HG02973 (cell line): ENCODE measurements at regions not wholly inside any gene's neighbourhood (a gene's known extent, or its start where the extent isn't known, plus 50 kb on each side); places are given as distances from the start of the nearest gene placed in this dataset.
"Not testable (repeated sequence)": the region's sequence is repeated elsewhere in the genome, so short reads cannot be mapped to it uniquely, and the experiment has no call there.

Experiments used
- ATAC-seq: cut with Tn5 transposase; IDR thresholded peaks from one replicate; pipeline ENCODE4 v1.9.1; 2021; ENCODE audit warnings: moderate library complexity; ENCODE audit not compliant: unreplicated experiment

- no peak for ATAC-seq
These were observed 217.4 kb upstream of the SLC35B3 start for GRCh38 chr6:8652710-8653109.

GRCh38 chr6:8651998-8652397 lies 216.7 kb upstream of the SLC35B3 start:
- ATAC-seq: no peak

- no peak for ATAC-seq
These were observed 209.9 kb upstream of the SLC35B3 start for GRCh38 chr6:8645212-8645611.

- ATAC-seq: no peak
These were observed 209.0 kb upstream of the SLC35B3 start for GRCh38 chr6:8644306-8644705.

- no peak for ATAC-seq
These were observed 207.5 kb upstream of the SLC35B3 start for GRCh38 chr6:8642854-8643253.

- no peak for ATAC-seq
These were observed 206.8 kb upstream of the SLC35B3 start for GRCh38 chr6:8642131-8642530.

GRCh38 chr6:8639928-8640649 lies 204.7 kb upstream of the SLC35B3 start:
- no peak for ATAC-seq

GRCh38 chr6:8637896-8638597 lies 202.7 kb upstream of the SLC35B3 start:
- no peak for ATAC-seq

- no peak for ATAC-seq
These were observed 198.4 kb upstream of the SLC35B3 start for GRCh38 chr6:8633762-8634161.

- ATAC-seq: no peak
These were observed 193.4 kb upstream of the SLC35B3 start for GRCh38 chr6:8628736-8629135.

- ATAC-seq: no peak
These were observed 192.7 kb upstream of the SLC35B3 start for GRCh38 chr6:8628063-8628462.

- ATAC-seq: peak; percentile 89
These were observed 191.9 kb upstream of the SLC35B3 start for GRCh38 chr6:8627085-8627861.

GRCh38 chr6:8624665-8625064 lies 189.3 kb upstream of the SLC35B3 start:
- ATAC-seq: no peak

- ATAC-seq: no peak
These were observed 188.1 kb upstream of the SLC35B3 start for GRCh38 chr6:8623441-8623840.

- ATAC-seq: no peak
These were observed 184.5 kb upstream of the SLC35B3 start for GRCh38 chr6:8619853-8620252.

GRCh38 chr6:8619408-8619807 lies 184.1 kb upstream of the SLC35B3 start:
- ATAC-seq: not testable (repeated sequence)

- no peak for ATAC-seq
These were observed 173.4 kb upstream of the SLC35B3 start for GRCh38 chr6:8608737-8609136.

GRCh38 chr6:8589941-8590729 lies 154.8 kb upstream of the SLC35B3 start:
- no peak for ATAC-seq

GRCh38 chr6:8588176-8588575 lies 152.8 kb upstream of the SLC35B3 start:
- no peak for ATAC-seq

GRCh38 chr6:8583291-8583690 lies 147.9 kb upstream of the SLC35B3 start:
- ATAC-seq: no peak

- ATAC-seq: no peak
These were observed 144.0 kb upstream of the SLC35B3 start for GRCh38 chr6:8579372-8579771.
